GM18517 (cell line): ENCODE measurements at regions not wholly inside any gene's neighbourhood (a gene's known extent, or its start where the extent isn't known, plus 50 kb on each side); places are given as distances from the start of the nearest gene placed in this dataset.

Source experiments
- ATAC-seq: cut with Tn5 transposase; IDR thresholded peaks from one replicate; pipeline ENCODE4 v1.9.1; 2021; ENCODE audit warnings: mild to moderate bottlenecking, moderate library complexity; ENCODE audit not compliant: unreplicated experiment

DNA sequence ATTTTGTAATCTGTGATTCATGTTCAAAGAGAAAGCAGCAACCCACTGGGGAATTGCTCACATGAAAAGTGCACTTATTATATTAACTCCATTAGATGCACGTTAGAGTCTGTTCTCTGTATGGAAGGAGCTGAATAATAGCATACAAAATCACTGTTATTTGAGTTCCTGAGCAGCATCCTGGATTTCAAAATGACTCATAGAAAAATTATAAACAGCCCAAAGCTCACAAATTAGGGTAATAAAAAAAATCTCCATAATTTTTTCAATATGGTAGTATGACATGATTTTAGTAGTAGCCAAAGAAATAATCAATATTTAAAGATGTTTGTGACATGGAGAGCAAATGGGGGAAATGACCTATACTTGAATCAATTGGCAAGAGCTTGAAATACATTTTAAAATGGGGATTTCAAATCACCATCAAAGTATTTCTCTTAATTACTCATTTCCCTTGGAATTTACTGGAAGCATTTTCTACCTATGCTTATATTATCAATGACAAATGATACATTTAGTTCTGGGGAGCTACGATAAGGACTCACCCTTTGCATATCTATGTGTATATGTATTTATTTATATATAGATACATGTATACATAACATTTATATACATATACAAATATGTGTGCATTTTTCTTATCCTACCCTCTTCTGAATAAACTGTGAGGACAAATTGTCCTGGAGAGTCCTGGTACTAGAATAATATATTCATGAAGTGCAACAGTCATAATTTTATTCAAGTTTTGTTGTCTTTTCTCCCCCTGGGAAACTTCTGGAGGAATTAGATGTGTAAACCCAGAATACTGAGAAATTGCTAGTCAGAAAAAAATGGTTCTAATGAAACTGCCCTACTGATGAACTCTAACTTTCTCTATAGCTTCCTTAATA lies 116.3 kb downstream of the RPL22L1 start:
- no peak for ATAC-seq

- no peak for ATAC-seq
Observed at GRCh38 chr3:170752571-170753155, 117.3 kb downstream of the RPL22L1 start.

DNA sequence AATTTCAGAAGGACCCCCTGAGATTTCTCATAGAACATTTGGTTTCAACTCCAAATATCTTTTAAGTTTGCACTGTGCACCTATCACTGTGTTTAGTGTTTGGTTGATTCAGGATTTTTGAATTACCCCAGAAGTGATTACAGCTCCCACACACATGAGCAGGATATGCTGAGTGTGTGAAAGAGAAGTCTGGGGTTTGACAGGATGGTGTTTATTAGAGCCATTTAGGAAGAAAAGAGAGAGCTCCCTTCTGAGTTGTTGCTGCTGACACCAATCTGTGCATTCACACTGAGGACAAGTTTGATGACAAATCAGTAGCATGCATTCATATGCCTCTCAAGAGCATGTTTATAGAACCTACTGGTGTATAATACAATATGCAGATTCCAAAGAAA lies 118.1 kb downstream of the RPL22L1 start:
- no peak for ATAC-seq

GRCh38 chr3:170751083-170751898 lies 118.7 kb downstream of the RPL22L1 start:
- ATAC-seq, result no peak

GRCh38 chr3:170750478-170750830 lies 119.5 kb downstream of the RPL22L1 start:
- ATAC-seq, result no peak

- no peak for ATAC-seq
Observed at GRCh38 chr3:170749765-170750477, 120.1 kb downstream of the RPL22L1 start.

DNA sequence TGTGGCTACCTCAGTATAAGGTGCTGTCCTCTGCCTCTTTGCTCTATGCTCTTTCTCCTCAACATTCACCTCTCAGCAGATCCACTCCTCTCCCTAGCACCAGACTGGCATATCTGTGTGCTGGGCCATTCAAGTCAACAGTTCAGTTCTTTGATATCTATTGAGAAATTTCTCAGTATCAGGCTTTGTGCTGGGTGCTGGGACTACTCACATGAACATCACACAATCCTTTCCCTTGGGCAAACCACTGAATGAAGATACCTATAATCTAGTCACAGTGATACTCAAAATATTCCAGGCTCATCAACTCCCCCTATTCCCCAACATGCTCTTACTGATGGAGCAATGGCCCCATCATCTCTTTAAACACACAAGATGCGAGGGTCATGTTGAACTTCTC lies 120.8 kb downstream of the RPL22L1 start:
- ATAC-seq, result no peak

- no peak for ATAC-seq
Observed at GRCh38 chr3:170746175-170746942, 123.6 kb downstream of the RPL22L1 start.

DNA sequence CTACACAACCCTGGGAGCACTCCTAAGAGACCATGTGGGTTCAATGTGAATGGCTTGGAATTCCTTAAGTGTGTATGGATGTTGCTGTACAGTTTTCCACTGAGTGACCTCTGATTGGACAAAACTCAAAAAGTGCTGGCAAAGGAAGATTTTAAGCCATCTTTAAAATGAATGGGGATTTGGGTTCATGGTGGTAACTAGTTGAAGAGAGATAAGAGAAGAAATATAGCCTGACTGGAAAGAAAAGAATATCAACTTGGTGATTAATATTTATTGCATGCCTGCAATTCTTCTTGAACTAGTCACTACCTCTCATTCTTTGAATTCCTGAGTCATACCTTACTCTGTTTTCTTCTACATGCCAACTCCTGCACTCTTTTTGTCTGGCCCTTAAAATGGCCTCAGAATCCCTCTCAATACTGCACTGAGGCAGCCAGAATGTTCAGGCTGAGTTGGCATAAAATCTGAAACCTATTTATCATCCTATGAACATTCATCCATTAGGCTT lies 124.7 kb downstream of the RPL22L1 start:
- ATAC-seq, result no peak

DNA sequence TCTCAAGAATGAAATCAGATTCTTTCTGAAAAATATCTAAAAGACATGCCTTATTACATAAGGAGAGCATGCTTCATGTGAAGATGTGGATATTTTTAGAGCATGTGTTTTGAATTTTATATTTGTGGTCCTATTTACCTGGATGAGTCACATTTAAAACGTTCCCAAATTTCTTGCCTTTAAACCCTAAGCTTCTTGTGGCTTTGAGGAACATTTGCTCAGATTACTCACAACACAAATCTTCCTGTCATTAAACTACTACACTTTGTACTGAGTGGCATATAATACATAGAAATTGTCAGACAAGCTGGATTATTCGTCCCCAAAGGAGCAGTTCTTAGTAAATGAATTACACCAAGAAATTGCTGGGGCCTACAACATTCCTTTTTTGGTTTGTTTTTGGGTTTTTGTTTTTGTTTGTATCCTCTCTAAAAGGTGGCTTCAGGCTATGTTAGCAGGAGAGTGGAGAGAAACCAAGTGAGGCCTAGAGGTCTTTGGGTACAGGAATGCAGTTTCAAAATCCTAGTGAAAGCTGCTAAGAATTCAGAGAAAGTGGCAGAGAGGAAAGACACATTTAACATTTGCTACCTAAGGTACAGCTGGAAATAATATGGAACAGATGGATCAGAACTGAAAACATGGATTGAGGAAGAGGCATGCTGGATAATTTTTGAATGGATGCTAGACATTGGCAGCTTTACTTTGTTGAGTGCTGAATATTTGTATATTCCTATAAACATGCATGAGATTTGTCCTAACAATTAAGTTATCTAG lies 128.1 kb downstream of the RPL22L1 start:
- no peak for ATAC-seq

DNA sequence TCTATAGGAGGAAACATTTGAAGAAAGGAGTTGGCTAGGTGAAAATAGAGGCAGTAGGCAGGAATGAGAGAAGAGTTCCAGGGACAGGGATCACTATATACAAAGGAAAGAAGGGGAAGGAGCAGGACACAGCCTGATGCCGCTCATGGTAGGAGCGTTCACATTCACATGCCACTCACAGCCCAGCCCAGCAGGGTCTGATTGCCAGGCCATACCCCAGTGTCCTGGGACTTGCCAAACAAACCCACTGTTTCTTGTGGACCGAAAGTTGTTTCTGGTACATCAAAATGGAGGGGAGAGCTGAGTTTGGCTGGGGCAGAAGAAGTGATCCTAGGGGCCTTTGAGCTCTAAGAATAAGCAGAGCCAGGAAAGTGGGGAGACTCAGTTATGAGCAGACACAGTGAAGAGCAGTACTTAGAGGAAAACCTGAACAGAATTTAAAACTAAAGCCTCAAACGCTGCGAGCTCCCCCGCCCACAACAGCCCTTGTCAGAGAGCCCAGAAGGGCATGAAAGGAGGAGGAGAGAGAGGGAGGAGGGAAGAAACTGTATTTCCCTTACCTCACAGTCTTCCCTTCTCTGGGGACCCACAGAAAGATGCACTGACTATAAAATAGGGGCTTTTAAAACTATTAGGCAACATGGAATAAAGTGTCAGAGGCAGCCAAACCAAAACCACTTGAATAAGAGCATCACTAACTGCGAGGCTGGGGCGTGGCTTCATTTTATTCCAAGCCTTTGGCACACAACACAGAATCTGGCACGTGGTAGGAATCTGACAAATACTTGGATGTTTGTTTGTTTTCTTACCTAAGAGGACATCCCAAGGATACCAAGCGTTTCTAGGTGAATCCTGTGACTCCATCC lies 129.0 kb downstream of the RPL22L1 start:
- ATAC-seq, result no peak

- no peak for ATAC-seq
Observed at GRCh38 chr3:170740285-170740684, 129.7 kb downstream of the RPL22L1 start.

DNA sequence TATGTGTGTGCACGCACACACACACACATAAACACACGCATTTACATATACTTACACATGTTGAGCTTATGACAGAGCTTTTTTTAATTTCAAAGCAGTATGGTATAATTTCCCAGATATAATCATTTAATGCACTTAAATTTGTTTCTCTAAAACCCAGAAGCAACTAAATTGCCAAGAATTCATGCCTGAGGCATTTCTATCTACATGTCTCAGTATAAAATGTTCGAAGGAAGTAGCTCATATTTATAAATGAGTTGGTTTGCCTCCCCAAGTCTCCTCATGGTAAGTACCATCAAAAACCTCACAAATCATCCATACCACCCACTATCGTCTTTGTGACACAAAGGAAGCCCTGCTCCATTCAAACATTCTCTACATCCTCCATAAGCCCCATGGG lies 130.6 kb downstream of the RPL22L1 start:
- no peak for ATAC-seq

DNA sequence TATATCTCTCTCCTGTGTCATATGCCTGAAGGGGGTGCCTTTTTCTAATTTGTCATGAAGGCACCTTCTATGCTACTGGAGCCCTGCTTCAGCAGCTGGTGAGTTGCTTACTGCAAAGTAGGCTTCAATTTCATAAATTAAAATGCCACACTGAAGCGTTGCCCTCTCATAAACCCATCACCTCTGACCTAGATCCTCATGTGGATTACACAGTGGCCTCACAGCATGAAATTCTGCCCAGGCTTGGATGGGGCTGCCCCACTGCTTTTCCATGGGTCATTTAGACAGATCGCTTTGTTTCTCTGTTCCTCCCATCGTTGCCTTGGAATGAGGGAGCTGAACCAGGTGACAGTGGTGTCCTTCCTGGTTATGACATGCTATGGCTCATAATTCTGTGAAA lies 131.2 kb downstream of the RPL22L1 start:
- no peak for ATAC-seq

- no peak for ATAC-seq
Observed at GRCh38 chr3:170737498-170738162, 132.4 kb downstream of the RPL22L1 start.

GRCh38 chr3:170735821-170736220 lies 134.2 kb downstream of the RPL22L1 start:
- no peak for ATAC-seq

GRCh38 chr3:170734735-170735065 lies 135.3 kb downstream of the RPL22L1 start:
- ATAC-seq, result no peak
